Heart left ventricle (tissue), 16 donors: ENCODE measurements at regions not wholly inside any gene's neighbourhood (a gene's known extent, or its start where the extent isn't known, plus 50 kb on each side); places are given as distances from the start of the nearest gene placed in this dataset.

Experiments
- ATAC-seq, 4 donors: fragments of 200-7000 bp; cut with Tn5 transposase; one replicate each; pipeline ENCODE4 v1.9.1; 2020 to 2022; ENCODE audit warnings: moderate library complexity in 4 of 4, mild to moderate bottlenecking in 3 of 4, moderate number of reproducible peaks in 1 of 4
- DNase-seq, 5 donors: peaks; one replicate each; pipeline ENCODE4 v3.0.0-alpha.2; 2020
- H3K27ac ChIP-seq, 12 donors: fragments of 200-600 bp; sonication (generic) in 4 of 12; one replicate each; pipeline versions ENCODE4 v1.5.0 to v1.8.0; 2016 to 2022; ENCODE audit warnings: mild to moderate bottlenecking in 2 of 12
- H3K27me3 ChIP-seq, 9 donors: fragments of 200-600 bp; sonication (generic) in 2 of 9; one replicate each; pipeline versions ENCODE4 v1.5.1 to v1.8.0; 2016 to 2022; ENCODE audit warnings: mild to moderate bottlenecking in 3 of 9
- H3K36me3 ChIP-seq, 9 donors: fragments of 200-600 bp; sonication (generic) in 2 of 9; one replicate each; pipeline versions ENCODE4 v1.5.0 to v1.8.0; 2018 to 2022; ENCODE audit warnings: mild to moderate bottlenecking in 2 of 9
- H3K4me1 ChIP-seq, 12 donors: fragments of 200-600 bp; sonication (generic) in 4 of 12; one replicate each; pipeline versions ENCODE4 v1.5.0 to v1.8.0; 2016 to 2022; ENCODE audit warnings: mild to moderate bottlenecking in 3 of 12
- H3K4me3 ChIP-seq, 12 donors: fragments of 200-600 bp; sonication (generic) in 4 of 12; one replicate each; pipeline versions ENCODE4 v1.5.0 to v1.8.0; 2017 to 2022; ENCODE audit warnings: mild to moderate bottlenecking in 9 of 12, moderate library complexity in 4 of 12
- H3K9me3 ChIP-seq, 12 donors: fragments of 200-600 bp; sonication (generic) in 4 of 12; one replicate each; pipeline versions ENCODE4 v1.5.0 to v1.8.0; 2016 to 2022; ENCODE audit warnings: mild to moderate bottlenecking in 1 of 12
- CTCF ChIP-seq, 12 donors: fragments of 200-600 bp; sonication (generic) in 4 of 12; IDR thresholded peaks; one replicate each; pipeline versions ENCODE4 v1.5.0 to v1.8.0; 2018 to 2022; ENCODE audit warnings: antibody characterized with exemption in 12 of 12, mild to moderate bottlenecking in 5 of 12
- POLR2A ChIP-seq, 2 donors: fragments of 450-650 bp; IDR thresholded peaks; one replicate each; pipeline ENCODE4 v1.6.1; 2017; ENCODE audit warnings: antibody characterized with exemption in 2 of 2, mild to moderate bottlenecking in 2 of 2, moderate library complexity in 2 of 2
- WGBS, 4 donors: extraction: QIAGEN DNeasy Blood & Tissue Kit in 2 of 4; methylation state at CpG; one replicate each; pipeline versions ENCODE4 v1.1.5 to v1.1.7; 2013 to 2018; 5-methylcytosine and 5-hydroxymethylcytosine counted together
- intact Hi-C, 10 donors: fragments of 100-400 bp; cut with DNase I; formaldehyde crosslinking; loops; one replicate each; pipeline versions ENCODE4 v1.11.1 to v1.14.2; 2022
- donor health status: ischemic (EF 13 %, LVEDD 7.1; RV severe dilation, severe dysfunction).
- donor health status: healthy with polysubstance abuse.
- donor health status: DM: no; HTN: yes; CAD: no.
- donor health status: DM: no; HTN: no; CAD: no.
- donor health status: ischemic (EF 25% LVEDD 6.9; RV normal size, moderate dysfunction).
- donor health status: ischemic (EF 25% LVEDD 5.7; RV mildly dilated, moderate dysfunction).
- donor health status: healthy.
- donor health status: DM: yes; HTN: yes; CAD: no.
- donor health status: ischemic (EF 35%, LVEDD 5.7; RV mildly dilated, moderate dysfunction).
- donor health status: nonischemic (EF 11% LVEDD 7.7; RV severe dilation, severe dysfunction).
- donor health status: DM: yes; HTN: yes; CAD: no.
- donor health status: PGD.
- donor health status: ischemic (EF 29% LVEDD 5.4; RV normal size, mild dysfunction).
- donor health status: nonischemic (EF 23%, LVEDD 6.1; RV moderate dilation, normal function).

- Histone ChIP-seq H3K27me3 (no peaks in the 10 kb centered on the region), H3K4me1 (peaks cover 0 to 20% (median 0%) of the 10 kb centered on the region in 12 donors), H3K36me3 (no peaks in the 10 kb centered on the region), H3K27ac (no peak overlapping the region), H3K4me3 (no peak overlapping the region), H3K9me3 (no peaks in the 10 kb centered on the region)
- no peak for DNase-seq
- WGBS, 4 donors: 94 to 99% (median 96%) methylated on average over 4 of the region's 4 CpGs
- no peak for ATAC-seq
- intact Hi-C loops: loop anchor here in 1 of 10 donors (10.0 kb wide), 1 partner anchor 103 kb away; no protein-coding TSS in a partner anchor
- TF ChIP-seq POLR2A (IDR thresholded peaks at IDR 0.05) (no peak), CTCF (IDR thresholded peaks at IDR 0.05) (no peak)
Observed at GRCh38 chr2:222807431-222807830, 53.4 kb upstream of the ACSL3 start.

GRCh38 chr2:222809582-222809981 is 51.3 kb upstream of the ACSL3 start:
- Histone ChIP-seq H3K27ac (no peak overlapping the region), H3K36me3 (no peaks in the 10 kb centered on the region), H3K9me3 (no peaks in the 10 kb centered on the region), H3K27me3 (no peaks in the 10 kb centered on the region), H3K4me1 (peaks cover 0 to 29% (median 0%) of the 10 kb centered on the region in 12 donors), H3K4me3 (no peak overlapping the region)
- ATAC-seq (no peak), DNase-seq (no peak)
- intact Hi-C loops: loop anchor here in 1 of 10 donors (10.0 kb wide), 1 partner anchor 105 kb away; no protein-coding TSS in a partner anchor
- no peak for TF ChIP-seq POLR2A (IDR thresholded peaks at IDR 0.05)
- TF ChIP-seq CTCF (IDR thresholded peaks at IDR 0.05): no peak
- WGBS, 4 donors: 92 to 98% (median 95%) methylated on average over 2 of the region's 2 CpGs

GRCh38 chr2:222810044-222810443 is 50.8 kb upstream of the ACSL3 start:
- WGBS, 4 donors: 92 to 96% (median 94%) methylated on average over 5 of the region's 5 CpGs
- no peak overlapping the region for H3K27ac ChIP-seq
- no peaks in the 10 kb centered on the region for H3K9me3 ChIP-seq
- no peak overlapping the region for H3K4me3 ChIP-seq
- DNase-seq (no peak), ATAC-seq (no peak)
- H3K4me1 ChIP-seq: peaks cover 0 to 26% (median 0%) of the 10 kb centered on the region in 12 donors
- no peaks in the 10 kb centered on the region for H3K27me3 ChIP-seq
- no peaks in the 10 kb centered on the region for H3K36me3 ChIP-seq
- TF ChIP-seq POLR2A (IDR thresholded peaks at IDR 0.05) (no peak), CTCF (IDR thresholded peaks at IDR 0.05) (no peak)
- intact Hi-C loops: loop anchor here in 1 of 10 donors (5.0 kb wide), 1 partner anchor 47 kb away; no protein-coding TSS in a partner anchor
